GM23338 (cell line): ENCODE measurements at regions not wholly inside any gene's neighbourhood (a gene's known extent, or its start where the extent isn't known, plus 50 kb on each side); places are given as distances from the start of the nearest gene placed in this dataset.

Experiments
- ATAC-seq: fragments of 200-7000 bp; cut with Tn5 transposase; 3 replicates; pipeline ENCODE4 v1.9.1; 2020
- DNase-seq: peaks from one replicate; pipeline ENCODE4 v3.0.0-alpha.2; 2015; ENCODE audit warnings: low spot score
- H2AFZ ChIP-seq: fragments of 200-600 bp; sonication (generic); 2 replicates; pipeline ENCODE4 v1.8.0; 2016; ENCODE audit warnings: antibody characterized with exemption, mild to moderate bottlenecking, moderate library complexity
- H3F3A ChIP-seq: fragments of 200-600 bp; sonication (generic); replicated peaks from 2 replicates; pipeline ENCODE4 v1.8.0; 2017; ENCODE audit warnings: antibody characterized with exemption, mixed run types, low read depth
- H3K27ac ChIP-seq: fragments of 200-600 bp; sonication (generic); 2 replicates; pipeline ENCODE4 v1.6.1; 2016; ENCODE audit warnings: low read depth
- H3K27me3 ChIP-seq: fragments of 200-600 bp; sonication (generic); 2 replicates; pipeline ENCODE4 v1.8.0; 2016; ENCODE audit warnings: mild to moderate bottlenecking, mixed run types, moderate library complexity; ENCODE audit not compliant: insufficient read depth
- H3K36me3 ChIP-seq: fragments of 200-600 bp; sonication (generic); 2 replicates; pipeline ENCODE4 v1.8.0; 2016; ENCODE audit warnings: mild to moderate bottlenecking; ENCODE audit not compliant: insufficient read depth
- H3K4me1 ChIP-seq: fragments of 200-600 bp; sonication (generic); 2 replicates; pipeline ENCODE4 v1.8.0; 2016; ENCODE audit warnings: mild to moderate bottlenecking, moderate library complexity; ENCODE audit not compliant: insufficient read depth
- H3K4me2 ChIP-seq: fragments of 200-600 bp; sonication (generic); 2 replicates; pipeline ENCODE4 v1.7.1; 2017; ENCODE audit warnings: mixed run types
- H3K4me3 ChIP-seq: fragments of 200-600 bp; sonication (generic); 2 replicates; pipeline ENCODE4 v1.6.1; 2016; ENCODE audit warnings: mixed run types
- H3K79me2 ChIP-seq: fragments of 200-600 bp; sonication (generic); replicated peaks from 2 replicates; pipeline ENCODE4 v1.8.0; 2017; ENCODE audit warnings: mild to moderate bottlenecking; ENCODE audit not compliant: insufficient read depth
- H3K9me2 ChIP-seq: fragments of 200-600 bp; sonication (generic); 2 replicates; pipeline ENCODE4 v1.8.0; 2017; ENCODE audit not compliant: insufficient read depth
- H4K20me1 ChIP-seq: fragments of 200-600 bp; sonication (generic); replicated peaks from 2 replicates; pipeline ENCODE4 v1.8.0; 2017; ENCODE audit warnings: mild to moderate bottlenecking; ENCODE audit not compliant: insufficient read depth
- H3K27ac Mint-ChIP-seq: 2 replicates; pipeline ENCODE4 v1.8.0; 2020; ENCODE audit warnings: inconsistent platforms, mild to moderate bottlenecking, moderate library complexity, mixed read lengths
- H3K27me3 Mint-ChIP-seq: 3 replicates; pipeline ENCODE4 v1.8.0; 2022; ENCODE audit warnings: low read depth, mild to moderate bottlenecking, moderate library complexity, mixed read lengths, inconsistent platforms; ENCODE audit not compliant: insufficient read depth, poor library complexity
- H3K36me3 Mint-ChIP-seq: 3 replicates; pipeline ENCODE4 v1.8.0; 2021; ENCODE audit warnings: low read depth, mild to moderate bottlenecking, inconsistent platforms, moderate library complexity, mixed read lengths
- H3K4me1 Mint-ChIP-seq: 3 replicates; pipeline ENCODE4 v1.8.0; 2020; ENCODE audit warnings: mild to moderate bottlenecking, inconsistent platforms, mixed read lengths
- H3K4me3 Mint-ChIP-seq: 3 replicates; pipeline ENCODE4 v1.8.0; 2021; ENCODE audit warnings: moderate library complexity, mild to moderate bottlenecking, inconsistent platforms, mixed read lengths
- H3K9me3 Mint-ChIP-seq: 3 replicates; pipeline ENCODE4 v1.8.0; 2020; ENCODE audit warnings: moderate library complexity, mild to moderate bottlenecking, inconsistent platforms, mixed read lengths
- CREB1 ChIP-seq: fragments of 250-450 bp; sonication (Bioruptor Pico); IDR thresholded peaks from 2 replicates; pipeline ENCODE4 v1.5.0; 2020; ENCODE audit warnings: low read depth, mild to moderate bottlenecking, moderate library complexity
- CTCF ChIP-seq, 2 experiments: fragments of 200-600 bp in 1 of 2; sonication (generic) in 1 of 2; conservative IDR thresholded peaks; 2 replicates each; pipeline versions ENCODE4 v1.5.1 to v1.6.1; 2016 to 2017; ENCODE audit warnings: antibody characterized with exemption in 2 of 2, low read depth in 2 of 2, mild to moderate bottlenecking in 2 of 2, moderate library complexity in 1 of 2
- EZH2phosphoT487 ChIP-seq: fragments of 200-600 bp; sonication (generic); IDR thresholded peaks from one replicate; pipeline ENCODE4 v1.8.1; 2018; ENCODE audit warnings: antibody characterized with exemption; ENCODE audit not compliant: unreplicated experiment
- STAT1 ChIP-seq: IDR thresholded peaks from one replicate; pipeline ENCODE4 v1.6.1; 2016; ENCODE audit warnings: antibody characterized with exemption; ENCODE audit not compliant: unreplicated experiment
- ZNF462 ChIP-seq: fragments of 250-450 bp; sonication (Bioruptor Pico); IDR thresholded peaks from 2 replicates; pipeline ENCODE4 v1.5.0; 2020; ENCODE audit warnings: mild to moderate bottlenecking, moderate library complexity
- TF ChIP-seq, protein P1 (sequence below): IDR thresholded peaks from one replicate; pipeline ENCODE4 v1.6.1; 2018; ENCODE audit warnings: antibody characterized with exemption; ENCODE audit not compliant: unreplicated experiment

GRCh38 chr2:5329763-5330162 lies 362.4 kb upstream of the SOX11 start:
- H2AFZ ChIP-seq: no peak overlapping the region
- H3K79me2 ChIP-seq: no peaks in the 10 kb centered on the region
- H3K4me1 ChIP-seq: no peaks in the 10 kb centered on the region
- no peaks in the 10 kb centered on the region for H4K20me1 ChIP-seq
- no peak for ATAC-seq
- no peak for DNase-seq
- no peak overlapping the region for H3K4me2 ChIP-seq
- H3K27ac Mint-ChIP-seq: no peak overlapping the region
- H3K27me3 Mint-ChIP-seq: peaks cover 4% of the 10 kb centered on the region
- H3F3A ChIP-seq: no peaks in the 10 kb centered on the region
- H3K27ac ChIP-seq: no peak overlapping the region
- TF ChIP-seq, protein P1, sequence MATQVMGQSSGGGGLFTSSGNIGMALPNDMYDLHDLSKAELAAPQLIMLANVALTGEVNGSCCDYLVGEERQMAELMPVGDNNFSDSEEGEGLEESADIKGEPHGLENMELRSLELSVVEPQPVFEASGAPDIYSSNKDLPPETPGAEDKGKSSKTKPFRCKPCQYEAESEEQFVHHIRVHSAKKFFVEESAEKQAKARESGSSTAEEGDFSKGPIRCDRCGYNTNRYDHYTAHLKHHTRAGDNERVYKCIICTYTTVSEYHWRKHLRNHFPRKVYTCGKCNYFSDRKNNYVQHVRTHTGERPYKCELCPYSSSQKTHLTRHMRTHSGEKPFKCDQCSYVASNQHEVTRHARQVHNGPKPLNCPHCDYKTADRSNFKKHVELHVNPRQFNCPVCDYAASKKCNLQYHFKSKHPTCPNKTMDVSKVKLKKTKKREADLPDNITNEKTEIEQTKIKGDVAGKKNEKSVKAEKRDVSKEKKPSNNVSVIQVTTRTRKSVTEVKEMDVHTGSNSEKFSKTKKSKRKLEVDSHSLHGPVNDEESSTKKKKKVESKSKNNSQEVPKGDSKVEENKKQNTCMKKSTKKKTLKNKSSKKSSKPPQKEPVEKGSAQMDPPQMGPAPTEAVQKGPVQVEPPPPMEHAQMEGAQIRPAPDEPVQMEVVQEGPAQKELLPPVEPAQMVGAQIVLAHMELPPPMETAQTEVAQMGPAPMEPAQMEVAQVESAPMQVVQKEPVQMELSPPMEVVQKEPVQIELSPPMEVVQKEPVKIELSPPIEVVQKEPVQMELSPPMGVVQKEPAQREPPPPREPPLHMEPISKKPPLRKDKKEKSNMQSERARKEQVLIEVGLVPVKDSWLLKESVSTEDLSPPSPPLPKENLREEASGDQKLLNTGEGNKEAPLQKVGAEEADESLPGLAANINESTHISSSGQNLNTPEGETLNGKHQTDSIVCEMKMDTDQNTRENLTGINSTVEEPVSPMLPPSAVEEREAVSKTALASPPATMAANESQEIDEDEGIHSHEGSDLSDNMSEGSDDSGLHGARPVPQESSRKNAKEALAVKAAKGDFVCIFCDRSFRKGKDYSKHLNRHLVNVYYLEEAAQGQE: no peak
- TF ChIP-seq ZNF462 (CRISPR knock-in tag) (no peak), STAT1 (no peak), CREB1 (CRISPR knock-in tag) (no peak), EZH2phosphoT487 (no peak), CTCF (conservative IDR thresholded peaks at IDR 0.05; ENCODE audit: low read depth in 2 of 2) (no peak)
- H3K4me3 ChIP-seq: no peak overlapping the region
- no peaks in the 10 kb centered on the region for H3K4me1 Mint-ChIP-seq
- peaks cover 4% of the 10 kb centered on the region; the same call in 1 of the 2 replicates for H3K36me3 ChIP-seq
- no peaks in the 10 kb centered on the region for H3K9me2 ChIP-seq
- H3K27me3 ChIP-seq: no peaks in the 10 kb centered on the region
- H3K9me3 Mint-ChIP-seq: peaks cover 78% of the 10 kb centered on the region
- H3K4me3 Mint-ChIP-seq: no peak overlapping the region
- peaks cover 3% of the 10 kb centered on the region for H3K36me3 Mint-ChIP-seq
